PC-3 (cell line): ENCODE measurements at regions not wholly inside any gene's neighbourhood (a gene's known extent, or its start where the extent isn't known, plus 50 kb on each side); places are given as distances from the start of the nearest gene placed in this dataset.

Source experiments
- CTCF ChIP-seq: fragments of 300-600 bp; sonication (generic); conservative IDR thresholded peaks from 2 replicates; pipeline ENCODE4 v1.5.1; 2017; ENCODE audit warnings: antibody characterized with exemption, low read depth, mild to moderate bottlenecking, low read length
- EZH2 ChIP-seq: fragments of 300-600 bp; sonication (generic); IDR thresholded peaks from one replicate; pipeline ENCODE4 v1.6.1; 2017; ENCODE audit warnings: antibody characterized with exemption, mild to moderate bottlenecking, low read length; ENCODE audit not compliant: unreplicated experiment

- TF ChIP-seq CTCF: no peak
- TF ChIP-seq EZH2: no peak
Measured at GRCh38 chr10:71133710-71134686, 78.4 kb upstream of the UNC5B start.
